SK-N-MC (cell line): ENCODE measurements at regions not wholly inside any gene's neighbourhood (a gene's known extent, or its start where the extent isn't known, plus 50 kb on each side); places are given as distances from the start of the nearest gene placed in this dataset.
"Not testable (repeated sequence)": the region's sequence is repeated elsewhere in the genome, so short reads cannot be mapped to it uniquely, and the experiment has no call there.

Source experiments
- EZH2 ChIP-seq: fragments of 200-600 bp; sonication (generic); IDR thresholded peaks from one replicate; pipeline ENCODE4 v1.6.1; 2017; ENCODE audit warnings: antibody characterized with exemption
- POLR2AphosphoS5 ChIP-seq: IDR thresholded peaks from 2 replicates; pipeline ENCODE4 v1.6.1; 2012; ENCODE audit warnings: mild to moderate bottlenecking, low read depth, low read length, borderline replicate concordance

DNA sequence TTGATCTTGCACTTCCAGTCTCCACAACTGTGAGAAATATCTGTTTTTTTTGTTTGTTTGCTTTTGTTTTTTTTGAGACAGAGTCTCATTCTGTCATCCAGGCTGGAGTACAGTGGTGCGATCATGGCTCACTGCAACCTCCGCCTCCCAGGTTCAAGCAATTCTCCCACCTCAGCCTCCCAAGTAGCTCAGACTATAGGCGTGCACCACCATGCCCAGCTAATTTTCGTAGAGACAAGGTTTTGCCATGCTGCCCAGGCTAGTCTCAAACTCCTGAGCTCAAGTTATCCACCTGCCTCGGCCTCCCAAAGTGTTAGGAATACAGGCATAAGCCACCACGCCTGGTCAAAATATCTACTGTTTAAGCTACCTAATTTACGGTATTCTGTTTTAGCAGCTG is 153.1 kb upstream of the C1QTNF3 start:
- not testable (repeated sequence) for TF ChIP-seq EZH2, POLR2AphosphoS5
